ENCODE measurements at regions not wholly inside any gene's neighbourhood (a gene's known extent, or its start where the extent isn't known, plus 50 kb on each side); places are given as distances from the start of the nearest gene placed in this dataset.
A peak's percentile ranks its signal among the peaks of the same experiment; 100 is the strongest.

GRCh38 chr3:125645616-125646015, 50.3 kb upstream of the OSBPL11 start:
- no peak overlapping the region for H3K27ac ChIP-seq
- no peaks in the 10 kb centered on the region for H3K79me2 ChIP-seq
- peaks cover 18% of the 10 kb centered on the region for H3K4me1 ChIP-seq
- H3K9me3 ChIP-seq (ENCODE audit: control insufficient read depth, low read length) = no peaks in the 10 kb centered on the region
- H2AFZ ChIP-seq = no peak overlapping the region
- H3K9ac ChIP-seq = no peak overlapping the region
- TF ChIP-seq, protein P1, sequence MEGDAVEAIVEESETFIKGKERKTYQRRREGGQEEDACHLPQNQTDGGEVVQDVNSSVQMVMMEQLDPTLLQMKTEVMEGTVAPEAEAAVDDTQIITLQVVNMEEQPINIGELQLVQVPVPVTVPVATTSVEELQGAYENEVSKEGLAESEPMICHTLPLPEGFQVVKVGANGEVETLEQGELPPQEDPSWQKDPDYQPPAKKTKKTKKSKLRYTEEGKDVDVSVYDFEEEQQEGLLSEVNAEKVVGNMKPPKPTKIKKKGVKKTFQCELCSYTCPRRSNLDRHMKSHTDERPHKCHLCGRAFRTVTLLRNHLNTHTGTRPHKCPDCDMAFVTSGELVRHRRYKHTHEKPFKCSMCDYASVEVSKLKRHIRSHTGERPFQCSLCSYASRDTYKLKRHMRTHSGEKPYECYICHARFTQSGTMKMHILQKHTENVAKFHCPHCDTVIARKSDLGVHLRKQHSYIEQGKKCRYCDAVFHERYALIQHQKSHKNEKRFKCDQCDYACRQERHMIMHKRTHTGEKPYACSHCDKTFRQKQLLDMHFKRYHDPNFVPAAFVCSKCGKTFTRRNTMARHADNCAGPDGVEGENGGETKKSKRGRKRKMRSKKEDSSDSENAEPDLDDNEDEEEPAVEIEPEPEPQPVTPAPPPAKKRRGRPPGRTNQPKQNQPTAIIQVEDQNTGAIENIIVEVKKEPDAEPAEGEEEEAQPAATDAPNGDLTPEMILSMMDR (IDR thresholded peaks at IDR 0.05) = no peak
- H3K36me3 ChIP-seq (ENCODE audit: control insufficient read depth, insufficient read depth, low read length) = no peaks in the 10 kb centered on the region
- H3K27me3 ChIP-seq (ENCODE audit: control insufficient read depth, insufficient read depth, low read length) = no peaks in the 10 kb centered on the region
- H3K4me3 ChIP-seq (ENCODE audit: low read depth, low read length) = no peak overlapping the region
- no peak overlapping the region for H3K4me2 ChIP-seq (ENCODE audit: low read length)

DNA sequence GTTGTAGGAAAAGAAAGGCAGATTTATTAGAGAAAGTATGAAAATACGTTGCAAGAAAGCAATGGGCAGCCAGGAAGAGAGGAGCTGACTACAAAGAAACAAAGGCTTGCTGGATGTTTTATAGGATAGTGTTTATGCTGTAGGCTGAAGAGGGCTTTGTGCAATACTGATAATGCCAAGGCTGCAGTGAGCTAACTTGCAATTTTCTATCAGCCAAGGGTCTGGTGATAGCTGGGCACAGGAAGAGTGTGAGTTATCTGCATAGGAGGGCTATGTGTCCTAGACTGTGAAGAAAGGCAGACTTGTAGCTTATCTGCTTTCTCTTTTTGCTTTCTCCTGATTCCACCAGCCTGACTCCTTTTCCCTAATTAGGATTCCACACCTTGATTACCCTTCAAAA, 51.3 kb upstream of the OSBPL11 start:
- Histone ChIP-seq H3K9ac (no peak overlapping the region), H3K4me2 (ENCODE audit: low read length) (no peak overlapping the region), H3K4me3 (ENCODE audit: low read depth, low read length) (no peak overlapping the region), H3K79me2 (no peaks in the 10 kb centered on the region), H3K36me3 (ENCODE audit: control insufficient read depth, insufficient read depth, low read length) (no peaks in the 10 kb centered on the region), H3K27ac (no peak overlapping the region), H3K27me3 (ENCODE audit: control insufficient read depth, insufficient read depth, low read length) (no peaks in the 10 kb centered on the region), H3K9me3 (ENCODE audit: control insufficient read depth, low read length) (no peaks in the 10 kb centered on the region), H3K4me1 (peaks cover 26% of the 10 kb centered on the region), H2AFZ (peak overlapping the region; percentile 94)
- TF ChIP-seq, protein P1 (IDR thresholded peaks at IDR 0.05) = no peak

GRCh38 chr3:125647318-125648014, 52.2 kb upstream of the OSBPL11 start:
- Histone ChIP-seq H3K27me3 (ENCODE audit: control insufficient read depth, insufficient read depth, low read length) (no peaks in the 10 kb centered on the region), H3K4me2 (ENCODE audit: low read length) (no peak overlapping the region), H3K9ac (no peak overlapping the region), H3K36me3 (ENCODE audit: control insufficient read depth, insufficient read depth, low read length) (no peaks in the 10 kb centered on the region), H3K4me1 (peaks cover 26% of the 10 kb centered on the region), H3K9me3 (ENCODE audit: control insufficient read depth, low read length) (no peaks in the 10 kb centered on the region), H3K27ac (peak overlapping the region; percentile 59), H2AFZ (peak overlapping the region; percentile 94), H3K79me2 (no peaks in the 10 kb centered on the region), H3K4me3 (ENCODE audit: low read depth, low read length) (no peak overlapping the region)
- TF ChIP-seq, protein P1 (IDR thresholded peaks at IDR 0.05) = no peak

DNA sequence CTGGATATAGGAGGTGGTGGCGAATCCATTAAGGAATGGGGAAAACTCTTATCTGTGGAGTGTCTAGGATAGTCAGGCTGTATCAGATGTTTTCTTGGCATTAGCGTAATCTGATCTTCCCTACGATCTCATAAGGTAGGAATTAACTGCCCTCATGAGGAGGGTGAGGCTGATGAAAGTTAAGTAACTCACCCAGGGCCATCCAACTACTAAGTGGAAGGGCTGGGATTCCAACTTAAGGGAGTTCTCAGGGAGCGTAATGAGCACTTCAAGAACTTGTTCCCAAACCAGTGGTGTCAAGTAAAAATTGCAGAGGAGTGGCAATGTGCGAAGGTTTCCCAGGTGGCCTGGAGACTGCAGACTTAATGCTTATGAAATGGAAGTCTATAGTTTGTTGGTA, 55.9 kb upstream of the OSBPL11 start:
- Histone ChIP-seq H3K27ac (no peak overlapping the region), H3K4me1 (peaks cover 26% of the 10 kb centered on the region), H3K4me2 (ENCODE audit: low read length) (no peak overlapping the region), H3K4me3 (ENCODE audit: low read depth, low read length) (no peak overlapping the region), H3K9me3 (ENCODE audit: control insufficient read depth, low read length) (no peaks in the 10 kb centered on the region), H2AFZ (peak overlapping the region; percentile 51), H3K27me3 (ENCODE audit: control insufficient read depth, insufficient read depth, low read length) (no peaks in the 10 kb centered on the region), H3K36me3 (ENCODE audit: control insufficient read depth, insufficient read depth, low read length) (no peaks in the 10 kb centered on the region), H3K79me2 (no peaks in the 10 kb centered on the region), H3K9ac (no peak overlapping the region)
- TF ChIP-seq, protein P1 (IDR thresholded peaks at IDR 0.05) = no peak

DNA sequence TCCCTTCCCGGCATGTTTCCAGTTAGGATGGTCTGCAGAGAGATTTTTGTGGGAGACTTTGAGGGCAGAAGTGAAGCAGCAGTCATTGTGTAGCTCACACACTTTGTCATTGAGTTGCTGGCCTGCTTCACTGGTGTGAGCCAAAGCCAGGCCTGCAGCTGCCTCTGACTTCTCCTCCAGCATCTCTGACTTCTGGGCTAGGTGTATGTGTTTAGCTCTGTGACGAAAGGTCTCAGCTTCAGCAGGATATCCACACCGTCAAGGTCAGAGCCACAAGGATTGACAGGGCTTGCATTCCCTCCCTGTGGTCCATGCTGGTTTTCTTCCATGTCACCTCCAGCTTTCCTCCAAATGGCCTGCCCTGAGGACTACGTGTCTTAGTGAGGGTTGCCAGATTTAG, 57.1 kb upstream of the OSBPL11 start:
- Histone ChIP-seq H2AFZ (no peak overlapping the region), H3K27me3 (ENCODE audit: control insufficient read depth, insufficient read depth, low read length) (no peaks in the 10 kb centered on the region)

More for the DNA sequence above, 57.1 kb upstream of the OSBPL11 start:
- Histone ChIP-seq H3K9me3 (ENCODE audit: control insufficient read depth, low read length) (no peaks in the 10 kb centered on the region), H3K79me2 (no peaks in the 10 kb centered on the region), H3K4me2 (ENCODE audit: low read length) (no peak overlapping the region), H3K9ac (no peak overlapping the region), H3K36me3 (ENCODE audit: control insufficient read depth, insufficient read depth, low read length) (no peaks in the 10 kb centered on the region), H3K4me3 (ENCODE audit: low read depth, low read length) (no peak overlapping the region), H3K4me1 (peaks cover 17% of the 10 kb centered on the region), H3K27ac (no peak overlapping the region)
- TF ChIP-seq, protein P1 (IDR thresholded peaks at IDR 0.05) = no peak
